OCI-LY3 (cell line): ENCODE measurements at regions not wholly inside any gene's neighbourhood (a gene's known extent, or its start where the extent isn't known, plus 50 kb on each side); places are given as distances from the start of the nearest gene placed in this dataset.

ENCODE experiments used
- CTCF ChIP-seq: fragments of 200-600, 300-600 bp; sonication (generic); IDR thresholded peaks from 2 replicates; pipeline ENCODE4 v1.5.1; 2014; ENCODE audit warnings: antibody characterized with exemption, low read length, low read depth
- EZH2phosphoT487 ChIP-seq: fragments of 200-600 bp; shearing (Covaris generic); IDR thresholded peaks from 2 replicates; pipeline ENCODE4 v1.6.1; 2018; ENCODE audit warnings: antibody characterized with exemption, mixed run types, low read depth

DNA sequence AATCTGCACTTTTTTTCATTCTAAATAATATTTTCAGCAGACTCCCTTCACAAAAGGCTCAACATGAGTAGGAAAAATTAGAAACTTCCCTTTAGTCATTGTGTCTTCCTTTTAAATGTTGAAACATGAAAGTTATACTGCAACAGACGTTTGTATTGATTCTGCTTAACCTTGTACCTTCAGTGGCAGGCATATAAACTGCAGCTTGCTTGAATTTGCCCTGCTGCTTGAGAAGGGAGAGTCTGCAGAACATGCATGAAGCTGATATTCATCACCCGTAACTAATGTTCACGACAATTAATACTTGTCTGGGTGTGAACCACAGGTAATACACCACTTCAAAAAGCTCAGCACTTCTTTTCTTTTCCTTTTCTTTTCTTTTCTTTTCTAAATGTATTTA lies 294.7 kb upstream of the LRP1B start:
- TF ChIP-seq EZH2phosphoT487 (no peak), CTCF (no peak)
